H9 (cell line): ENCODE measurements at regions not wholly inside any gene's neighbourhood (a gene's known extent, or its start where the extent isn't known, plus 50 kb on each side); places are given as distances from the start of the nearest gene placed in this dataset.

ENCODE experiments used
- DNase-seq: peaks from one replicate; pipeline ENCODE4 v3.0.0-alpha.2; 2017
- H2AFZ ChIP-seq: one replicate; pipeline ENCODE4 v1.6.1; 2013; ENCODE audit warnings: mild to moderate bottlenecking, low read length, control low read depth, moderate library complexity
- H2AK5ac ChIP-seq: 2 replicates; pipeline ENCODE4 v1.6.1; 2013; ENCODE audit warnings: low read length, control low read depth, mixed read lengths; ENCODE audit not compliant: insufficient read length
- H2BK120ac ChIP-seq: one replicate; pipeline ENCODE4 v1.6.1; 2013; ENCODE audit warnings: low read depth, mild to moderate bottlenecking, low read length, control low read depth, inconsistent platforms; ENCODE audit not compliant: poor library complexity, severe bottlenecking
- H2BK12ac ChIP-seq: 2 replicates; pipeline ENCODE4 v1.6.1; 2013; ENCODE audit warnings: low read length, control low read depth, mixed read lengths, low read depth; ENCODE audit not compliant: insufficient read length
- H2BK15ac ChIP-seq: 2 replicates; pipeline ENCODE4 v1.6.1; 2013; ENCODE audit warnings: low read depth, low read length, control low read depth
- H2BK20ac ChIP-seq: one replicate; pipeline ENCODE4 v1.6.1; 2013; ENCODE audit warnings: low read depth, mild to moderate bottlenecking, low read length, control low read depth, inconsistent platforms; ENCODE audit not compliant: poor library complexity, severe bottlenecking
- H2BK5ac ChIP-seq: 2 replicates; pipeline ENCODE4 v1.6.1; 2013; ENCODE audit warnings: low read length, control low read depth, mixed read lengths; ENCODE audit not compliant: insufficient read length
- H3K14ac ChIP-seq: 2 replicates; pipeline ENCODE4 v1.6.1; 2013; ENCODE audit warnings: low read length, control low read depth; ENCODE audit not compliant: insufficient read depth
- H3K18ac ChIP-seq: 2 replicates; pipeline ENCODE4 v1.6.1; 2013; ENCODE audit warnings: low read depth, mild to moderate bottlenecking, mixed read lengths, low read length, control low read depth; ENCODE audit not compliant: insufficient read length
- H3K23ac ChIP-seq: 2 replicates; pipeline ENCODE4 v1.6.1; 2013; ENCODE audit warnings: low read length, control low read depth, mixed read lengths, low read depth; ENCODE audit not compliant: insufficient read length
- H3K23me2 ChIP-seq: 2 replicates; pipeline ENCODE4 v1.6.1; 2013; ENCODE audit warnings: low read depth, mild to moderate bottlenecking, mixed read lengths, low read length, control low read depth; ENCODE audit not compliant: insufficient read length, poor library complexity, severe bottlenecking
- H3K27ac ChIP-seq: 2 replicates; pipeline ENCODE4 v1.5.1; 2013; ENCODE audit warnings: low read length, control low read depth, mixed read lengths, low read depth; ENCODE audit not compliant: insufficient read length
- H3K27me3 ChIP-seq: 2 replicates; pipeline ENCODE4 v1.6.1; 2013; ENCODE audit warnings: low read length, control low read depth, inconsistent platforms; ENCODE audit not compliant: insufficient read depth
- H3K4ac ChIP-seq: 2 replicates; pipeline ENCODE4 v1.6.1; 2013; ENCODE audit warnings: low read depth, mild to moderate bottlenecking, control low read depth, inconsistent platforms, low read length, moderate library complexity
- H3K4me1 ChIP-seq: 2 replicates; pipeline ENCODE4 v1.6.1; 2013; ENCODE audit warnings: low read length, control low read depth, inconsistent platforms; ENCODE audit not compliant: insufficient read depth
- H3K4me2 ChIP-seq: 2 replicates; pipeline ENCODE4 v1.6.1; 2013; ENCODE audit warnings: low read length, control low read depth, mixed read lengths; ENCODE audit not compliant: insufficient read length, insufficient read depth
- H3K56ac ChIP-seq: 2 replicates; pipeline ENCODE4 v1.6.1; 2013; ENCODE audit warnings: low read depth, mild to moderate bottlenecking, mixed read lengths, low read length, control low read depth; ENCODE audit not compliant: insufficient read length
- H3K79me1 ChIP-seq: 2 replicates; pipeline ENCODE4 v1.6.1; 2013; ENCODE audit warnings: low read depth, mild to moderate bottlenecking, moderate library complexity, low read length, control low read depth, inconsistent platforms; ENCODE audit not compliant: insufficient read depth, poor library complexity, severe bottlenecking
- H3K79me2 ChIP-seq: 2 replicates; pipeline ENCODE4 v1.6.1; 2013; ENCODE audit warnings: low read length, control low read depth, inconsistent platforms; ENCODE audit not compliant: insufficient read depth
- H3K9ac ChIP-seq: 2 replicates; pipeline ENCODE4 v1.6.1; 2013; ENCODE audit warnings: low read length, control low read depth, mixed read lengths; ENCODE audit not compliant: insufficient read length; ENCODE audit errors: extremely low read depth
- H3K9me3 ChIP-seq: one replicate; pipeline ENCODE4 v1.6.1; 2013; ENCODE audit warnings: low read depth, low read length, inconsistent platforms; ENCODE audit not compliant: control insufficient read depth
- H3T11ph ChIP-seq: one replicate; pipeline ENCODE4 v1.6.1; 2013; ENCODE audit warnings: mild to moderate bottlenecking, low read length, control low read depth, inconsistent platforms
- H4K20me1 ChIP-seq: one replicate; pipeline ENCODE4 v1.6.1; 2013; ENCODE audit not compliant: control insufficient read depth, insufficient read length, insufficient read depth
- H4K5ac ChIP-seq: 2 replicates; pipeline ENCODE4 v1.6.1; 2013; ENCODE audit warnings: low read depth, mild to moderate bottlenecking, mixed read lengths, low read length, control low read depth; ENCODE audit not compliant: insufficient read length
- H4K8ac ChIP-seq: replicated peaks from 2 replicates; pipeline ENCODE4 v1.6.1; 2013; ENCODE audit warnings: low read length, control low read depth, mixed read lengths, low read depth; ENCODE audit not compliant: insufficient read length
- H4K91ac ChIP-seq: 2 replicates; pipeline ENCODE4 v1.6.1; 2013; ENCODE audit warnings: low read depth, mild to moderate bottlenecking, moderate library complexity, mixed read lengths, low read length, control low read depth; ENCODE audit not compliant: insufficient read length
- H3K27ac Mint-ChIP-seq, 3 experiments: 2 replicates in 2 of 3; 3 replicates in 1 of 3; pipeline ENCODE4 v1.8.0; 2020 to 2021; ENCODE audit warnings: mixed read lengths in 3 of 3, mild to moderate bottlenecking in 1 of 3, moderate library complexity in 1 of 3
- H3K27me3 Mint-ChIP-seq: 2 replicates; pipeline ENCODE4 v1.8.0; 2021; ENCODE audit warnings: low read depth, mild to moderate bottlenecking, moderate library complexity, mixed read lengths
- H3K36me3 Mint-ChIP-seq, 3 experiments: 2 replicates in 2 of 3; 3 replicates in 1 of 3; pipeline ENCODE4 v1.8.0; 2020 to 2021; ENCODE audit warnings: low read depth in 3 of 3, mixed read lengths in 3 of 3; ENCODE audit not compliant: insufficient read depth in 1 of 3
- H3K4me1 Mint-ChIP-seq, 2 experiments: 2 replicates each; pipeline ENCODE4 v1.8.0; 2020; ENCODE audit warnings: mixed read lengths in 2 of 2
- H3K4me3 Mint-ChIP-seq, 2 experiments: 2 replicates in 1 of 2; 3 replicates in 1 of 2; pipeline ENCODE4 v1.8.0; 2020 to 2021; ENCODE audit warnings: mild to moderate bottlenecking in 2 of 2, mixed read lengths in 2 of 2, moderate library complexity in 1 of 2
- H3K9me3 Mint-ChIP-seq, 2 experiments: 2 replicates in 1 of 2; 3 replicates in 1 of 2; pipeline ENCODE4 v1.8.0; 2020; ENCODE audit warnings: mild to moderate bottlenecking in 2 of 2, mixed read lengths in 2 of 2, moderate library complexity in 1 of 2
- CTCF ChIP-seq: fragments of 200-600 bp; sonication (generic); conservative IDR thresholded peaks from 3 replicates; pipeline ENCODE4 v1.8.0; 2021; ENCODE audit warnings: antibody characterized with exemption, mild to moderate bottlenecking
- WGBS: extraction: QIAGEN DNeasy Blood & Tissue Kit; methylation state at CpG from one replicate; pipeline ENCODE4 v1.1.7; 2013; ENCODE audit warnings: missing lambda C conversion rate, low lambda C conversion rate, mixed read lengths; ENCODE audit not compliant: insufficient read length; ENCODE audit errors: extremely low coverage; 5-methylcytosine and 5-hydroxymethylcytosine counted together

GRCh38 chr3:76683256-76683655, 356.6 kb upstream of the ROBO2 start:
- no peak for DNase-seq
- Histone ChIP-seq H2BK120ac (no peak overlapping the region), H3K4ac (no peak overlapping the region), H2AFZ (no peak overlapping the region), H4K8ac (no peak overlapping the region), H3K27ac (no peak overlapping the region), H2BK20ac (no peak overlapping the region), H3K9me3 (no peaks in the 10 kb centered on the region), H3K23me2 (no peaks in the 10 kb centered on the region), H4K20me1 (no peaks in the 10 kb centered on the region), H3K27me3 (no peaks in the 10 kb centered on the region), H3K79me1 (no peaks in the 10 kb centered on the region), H4K91ac (no peak overlapping the region), H3K56ac (no peak overlapping the region), H3K4me2 (no peak overlapping the region), H4K5ac (no peak overlapping the region), H3T11ph (no peak overlapping the region), H3K23ac (no peak overlapping the region), H3K18ac (no peak overlapping the region), H3K4me1 (peaks cover 2% of the 10 kb centered on the region; the same call in 1 of the 2 replicates), H3K14ac (no peak overlapping the region), H2BK5ac (no peak overlapping the region), H3K79me2 (no peaks in the 10 kb centered on the region), H2BK15ac (no peak overlapping the region), H2AK5ac (no peak overlapping the region), H3K9ac (no peak overlapping the region), H2BK12ac (no peak overlapping the region)
- Mint-ChIP-seq H3K4me3 (no peak overlapping the region), H3K4me1 (peaks cover 21 to 23% of the 10 kb centered on the region in 2 experiments), H3K9me3 (no peaks in the 10 kb centered on the region), H3K27me3 (no peaks in the 10 kb centered on the region), H3K27ac (no peak overlapping the region), H3K36me3 (no peaks in the 10 kb centered on the region)
- TF ChIP-seq CTCF = no peak
- WGBS = no CpG with 5 or more reads among the region's 3 CpGs
